ENCODE measurements at regions not wholly inside any gene's neighbourhood (a gene's known extent, or its start where the extent isn't known, plus 50 kb on each side); places are given as distances from the start of the nearest gene placed in this dataset.
A peak's percentile ranks its signal among the peaks of the same experiment; 100 is the strongest.

- no peak for TF ChIP-seq CTCF (IDR thresholded peaks at IDR 0.05; ENCODE audit: insufficient read depth, low read length, poor library complexity, severe bottlenecking)
- H3K27me3 ChIP-seq (ENCODE audit: control insufficient read depth, insufficient read depth, low read length) = no peaks in the 10 kb centered on the region
- H3K4me3 ChIP-seq (ENCODE audit: low read depth, low read length) = no peak overlapping the region
- H3K36me3 ChIP-seq (ENCODE audit: control insufficient read depth, insufficient read depth, low read length) = no peaks in the 10 kb centered on the region
- DNase-seq (ENCODE audit: low read depth) = no peak
Measured at GRCh38 chr2:42932271-42933151, 140.1 kb upstream of the HAAO start.

- TF ChIP-seq CTCF (IDR thresholded peaks at IDR 0.05; ENCODE audit: insufficient read depth, low read length, poor library complexity, severe bottlenecking) = no peak
- Histone ChIP-seq H3K4me3 (ENCODE audit: low read depth, low read length) (no peak overlapping the region), H3K36me3 (ENCODE audit: control insufficient read depth, insufficient read depth, low read length) (no peaks in the 10 kb centered on the region), H3K27me3 (ENCODE audit: control insufficient read depth, insufficient read depth, low read length) (no peaks in the 10 kb centered on the region)
- no peak for DNase-seq (ENCODE audit: low read depth)
Measured at GRCh38 chr2:42931818-42932195, 139.4 kb upstream of the HAAO start.

GRCh38 chr2:42931146-42931817 lies 138.9 kb upstream of the HAAO start:
- no peaks in the 10 kb centered on the region for H3K36me3 ChIP-seq (ENCODE audit: control insufficient read depth, insufficient read depth, low read length)
- no peak overlapping the region for H3K4me3 ChIP-seq (ENCODE audit: low read depth, low read length)
- TF ChIP-seq CTCF (IDR thresholded peaks at IDR 0.05; ENCODE audit: insufficient read depth, low read length, poor library complexity, severe bottlenecking) = peak; percentile 46
- DNase-seq (ENCODE audit: low read depth) = no peak
- H3K27me3 ChIP-seq (ENCODE audit: control insufficient read depth, insufficient read depth, low read length) = no peaks in the 10 kb centered on the region

GRCh38 chr2:42930025-42930581 lies 137.7 kb upstream of the HAAO start:
- DNase-seq (ENCODE audit: low read depth) = no peak
- H3K27me3 ChIP-seq (ENCODE audit: control insufficient read depth, insufficient read depth, low read length) = no peaks in the 10 kb centered on the region
- H3K36me3 ChIP-seq (ENCODE audit: control insufficient read depth, insufficient read depth, low read length) = no peaks in the 10 kb centered on the region
- no peak for TF ChIP-seq CTCF (IDR thresholded peaks at IDR 0.05; ENCODE audit: insufficient read depth, low read length, poor library complexity, severe bottlenecking)
- no peak overlapping the region for H3K4me3 ChIP-seq (ENCODE audit: low read depth, low read length)

GRCh38 chr2:42929546-42930024 lies 137.2 kb upstream of the HAAO start:
- H3K4me3 ChIP-seq (ENCODE audit: low read depth, low read length) = no peak overlapping the region
- no peak for TF ChIP-seq CTCF (IDR thresholded peaks at IDR 0.05; ENCODE audit: insufficient read depth, low read length, poor library complexity, severe bottlenecking)
- DNase-seq (ENCODE audit: low read depth) = no peak
- H3K36me3 ChIP-seq (ENCODE audit: control insufficient read depth, insufficient read depth, low read length) = no peaks in the 10 kb centered on the region
- no peaks in the 10 kb centered on the region for H3K27me3 ChIP-seq (ENCODE audit: control insufficient read depth, insufficient read depth, low read length)
